Endothelial cell of umbilical vein (primary cell): ENCODE measurements at regions not wholly inside any gene's neighbourhood (a gene's known extent, or its start where the extent isn't known, plus 50 kb on each side); places are given as distances from the start of the nearest gene placed in this dataset.

Source experiments
- BruUV-seq: library from RNA; stranded (reverse); fragments of 400-500 nt; replicated peaks from 2 replicates; lab custom pipeline; 2021; lab: Mats Ljungman, UMichigan
- CTCF ChIA-PET: fragments of 300-600, 350-600 bp; sonication (Branson Sonifier 250); formaldehyde crosslinking; loops from one replicate; lab custom pipeline; 2021; ENCODE audit warnings: antibody characterized with exemption, inconsistent platforms; lab: Charles Lee
- POLR2A ChIA-PET: fragments of 300-600, 350-600 bp; sonication (Branson Sonifier 250); formaldehyde crosslinking; loops from one replicate; lab custom pipeline; 2021; ENCODE audit warnings: antibody characterized with exemption, inconsistent platforms; lab: Charles Lee
- DNase-seq: peaks from one replicate; pipeline ENCODE4 v3.0.0-alpha.2; 2011; ENCODE audit warnings: low read depth, low spot score
- FAIRE-seq: peaks from 2 replicates; lab custom pipeline; 2011; peaks lifted over from hg19 to GRCh38; lab: Jason Lieb, UNC
- H2AFZ ChIP-seq: 2 replicates; pipeline ENCODE4 v1.6.0; 2012; ENCODE audit warnings: low read depth, low read length, control low read depth, inconsistent platforms
- H3K27ac ChIP-seq: 2 replicates; pipeline ENCODE4 v1.5.1; 2011; ENCODE audit warnings: low read depth, mild to moderate bottlenecking, control low read depth, low read length, moderate library complexity; ENCODE audit not compliant: insufficient read depth
- H3K27me3 ChIP-seq, 2 experiments: 2 replicates each; pipeline versions ENCODE4 v1.6.0 to v1.6.1; 2011; ENCODE audit warnings: low read length in 2 of 2, mixed read lengths in 1 of 2; ENCODE audit not compliant: control insufficient read depth in 2 of 2, insufficient read depth in 2 of 2
- H3K36me3 ChIP-seq, 2 experiments: 2 replicates in 1 of 2; 3 replicates in 1 of 2; pipeline ENCODE4 v1.5.1; 2011; ENCODE audit warnings: low read length in 2 of 2, mild to moderate bottlenecking in 1 of 2, moderate library complexity in 1 of 2; ENCODE audit not compliant: control insufficient read depth in 2 of 2, insufficient read depth in 2 of 2; ENCODE audit errors: extremely low read depth in 1 of 2
- H3K4me1 ChIP-seq: 3 replicates; pipeline ENCODE4 v1.5.1; 2011; ENCODE audit warnings: mild to moderate bottlenecking, low read length; ENCODE audit not compliant: control insufficient read depth, insufficient read depth; ENCODE audit errors: extremely low read depth
- H3K4me2 ChIP-seq: 2 replicates; pipeline ENCODE4 v1.6.1; 2011; ENCODE audit warnings: low read length, control low read depth, mixed read lengths; ENCODE audit not compliant: insufficient read depth
- H3K4me3 ChIP-seq, 3 experiments: fragments of 200-600 bp in 1 of 3; sonication (generic), shearing (Covaris generic) in 1 of 3; replicated peaks in 1 of 3; 2 replicates each; pipeline ENCODE4 v1.5.1; 2011 to 2016; ENCODE audit warnings: control low read depth in 3 of 3, low read length in 3 of 3, mild to moderate bottlenecking in 2 of 3, inconsistent platforms in 1 of 3, low read depth in 1 of 3, moderate library complexity in 1 of 3; ENCODE audit not compliant: insufficient read depth in 1 of 3
- H3K79me2 ChIP-seq: 2 replicates; pipeline ENCODE4 v1.6.0; 2012; ENCODE audit warnings: low read length, inconsistent platforms; ENCODE audit not compliant: control insufficient read depth, insufficient read depth
- H3K9ac ChIP-seq: replicated peaks from 2 replicates; pipeline ENCODE3; 2011; ENCODE audit warnings: low read length, control low read depth; ENCODE audit not compliant: insufficient read depth; ENCODE audit errors: extremely low read depth
- H3K9me1 ChIP-seq: replicated peaks from 3 replicates; pipeline ENCODE4 v1.6.0; 2011; ENCODE audit warnings: mild to moderate bottlenecking, low read length; ENCODE audit not compliant: control insufficient read depth, insufficient read depth; ENCODE audit errors: extremely low read depth
- H3K9me3 ChIP-seq: replicated peaks from 2 replicates; pipeline ENCODE4 v1.5.1; 2012; ENCODE audit warnings: low read length, inconsistent platforms; ENCODE audit not compliant: control insufficient read depth, insufficient read depth
- H4K20me1 ChIP-seq: replicated peaks from 2 replicates; pipeline ENCODE3; 2011; ENCODE audit warnings: mild to moderate bottlenecking, low read length; ENCODE audit not compliant: control insufficient read depth, insufficient read depth; ENCODE audit errors: extremely low read depth
- CTCF ChIP-seq, 2 donors: IDR thresholded peaks; 1 replicate in 1 of 2; 2 replicates in 1 of 2; pipeline ENCODE4 v1.5.1; 2011; ENCODE audit warnings: low read length in 2 of 2, mild to moderate bottlenecking in 2 of 2, moderate library complexity in 2 of 2, control low read depth in 1 of 2, inconsistent platforms in 1 of 2, low read depth in 1 of 2; ENCODE audit not compliant: insufficient read depth in 1 of 2; ENCODE audit errors: extremely low read depth in 1 of 2
- EZH2 ChIP-seq: IDR thresholded peaks from 2 replicates; pipeline ENCODE4 v1.6.1; 2012; ENCODE audit warnings: borderline replicate concordance, low read depth, mild to moderate bottlenecking, moderate library complexity, low read length, inconsistent platforms; ENCODE audit not compliant: severe bottlenecking
- FOS ChIP-seq: IDR thresholded peaks from 2 replicates; pipeline ENCODE4 v1.6.1; 2011; ENCODE audit warnings: mild to moderate bottlenecking, low read length, moderate library complexity, borderline replicate concordance; ENCODE audit not compliant: insufficient read depth
- GATA2 ChIP-seq: IDR thresholded peaks from 2 replicates; pipeline ENCODE4 v1.7.0; 2011; ENCODE audit warnings: low read depth, mild to moderate bottlenecking, moderate library complexity, mixed read lengths, low read length; ENCODE audit not compliant: insufficient read length, insufficient read depth
- JUN ChIP-seq: IDR thresholded peaks from 2 replicates; pipeline ENCODE4 v1.6.1; 2011; ENCODE audit warnings: borderline replicate concordance, low read depth; ENCODE audit not compliant: insufficient read length, insufficient read depth
- MAX ChIP-seq: IDR thresholded peaks from 2 replicates; pipeline ENCODE4 v1.6.1; 2011; ENCODE audit not compliant: insufficient read depth, insufficient read length
- MYC ChIP-seq: IDR thresholded peaks from one replicate; pipeline ENCODE4 v1.6.1; 2011; ENCODE audit warnings: mild to moderate bottlenecking, low read depth, low read length
- POLR2A ChIP-seq: IDR thresholded peaks from 2 replicates; pipeline ENCODE4 v1.6.1; 2012; ENCODE audit warnings: low read depth, mild to moderate bottlenecking, control low read depth, low read length
- POLR2AphosphoS5 ChIP-seq: IDR thresholded peaks from 2 replicates; pipeline ENCODE4 v1.6.1; 2012; ENCODE audit warnings: low read depth, mild to moderate bottlenecking, control low read depth, low read length, moderate library complexity; ENCODE audit not compliant: insufficient read depth
- dilution Hi-C: fragments of 300-500 bp; cut with MboI; formaldehyde crosslinking; loops from one replicate; pipeline ENCODE4 v1.15.0; 2019; ENCODE audit warnings: low sequenced_read_pairs; ENCODE audit not compliant: extremely low pct_ligation_motif_present
- intact Hi-C: fragments of 100-400 bp; cut with micrococcal nuclease; formaldehyde crosslinking; loops from one replicate; pipeline ENCODE4 v1.10.0; 2022

GRCh38 chr1:112316254-112316913, 79.6 kb upstream of the CTTNBP2NL start:
- CTCF ChIA-PET, result interaction anchor here (1.2 kb wide), 1 partner anchor 18 kb away, joined by 3 read pairs; no protein-coding TSS in a partner anchor
- no peak for TF ChIP-seq EZH2
- TF ChIP-seq POLR2AphosphoS5, result no peak
- TF ChIP-seq FOS, result no peak
- TF ChIP-seq MYC, result no peak
- TF ChIP-seq CTCF (IDR thresholded peaks at IDR 0.05; ENCODE audit: extremely low read depth in 1 of 2, insufficient read depth in 1 of 2, low read depth in 1 of 2, low read length in 2 of 2), result no peak
- TF ChIP-seq MAX, result no peak
- no peak for TF ChIP-seq GATA2
- TF ChIP-seq JUN, result no peak
- TF ChIP-seq POLR2A, result no peak
- BruUV-seq, result no TSS peak

More at GRCh38 chr1:112316254-112316913, 79.6 kb upstream of the CTTNBP2NL start:
- Histone ChIP-seq H3K27ac (no peak overlapping the region), H3K9me1 (no peaks in the 10 kb centered on the region), H4K20me1 (no peaks in the 10 kb centered on the region), H3K9ac (no peak overlapping the region), H3K4me3 (no peak overlapping the region), H3K27me3 (peaks cover 3 to 4% of the 10 kb centered on the region in 2 experiments), H2AFZ (no peak overlapping the region), H3K9me3 (no peaks in the 10 kb centered on the region), H3K79me2 (no peaks in the 10 kb centered on the region), H3K4me1 (no peaks in the 10 kb centered on the region), H3K36me3 (no peaks in the 10 kb centered on the region), H3K4me2 (no peak overlapping the region)
- DNase-seq (no peak), FAIRE-seq (no peak)
- POLR2A ChIA-PET, result no interaction called here
- intact Hi-C loops, result no loop called here
- dilution Hi-C loops, result no loop called here
